ENCODE measurements at regions not wholly inside any gene's neighbourhood (a gene's known extent, or its start where the extent isn't known, plus 50 kb on each side); places are given as distances from the start of the nearest gene placed in this dataset.

GRCh38 chr3:102098130-102098885 lies 249.0 kb downstream of the NFKBIZ start:
- Mint-ChIP-seq H3K27ac (no peak overlapping the region), H3K4me1 (ENCODE audit: low read depth) (peaks cover 19% of the 10 kb centered on the region), H3K4me3 (no peak overlapping the region), H3K27me3 (ENCODE audit: low read depth) (no peaks in the 10 kb centered on the region), H3K9me3 (peaks cover 3% of the 10 kb centered on the region), H3K36me3 (ENCODE audit: low read depth) (peaks cover 2% of the 10 kb centered on the region)

- H3K4me3 Mint-ChIP-seq: no peak overlapping the region
Measured at GRCh38 chr3:102099913-102100312, 250.6 kb downstream of the NFKBIZ start.

GRCh38 chr3:102102394-102102793 lies 253.1 kb downstream of the NFKBIZ start:
- Mint-ChIP-seq H3K4me1 (ENCODE audit: low read depth) (peaks cover 6% of the 10 kb centered on the region), H3K27me3 (ENCODE audit: low read depth) (no peaks in the 10 kb centered on the region), H3K9me3 (peaks cover 7% of the 10 kb centered on the region), H3K4me3 (no peak overlapping the region), H3K36me3 (ENCODE audit: low read depth) (peaks cover 6% of the 10 kb centered on the region), H3K27ac (no peak overlapping the region)

More at GRCh38 chr3:102099913-102100312, 250.6 kb downstream of the NFKBIZ start:
- no peak overlapping the region for H3K27ac Mint-ChIP-seq
- H3K27me3 Mint-ChIP-seq (ENCODE audit: low read depth): no peaks in the 10 kb centered on the region
- H3K4me1 Mint-ChIP-seq (ENCODE audit: low read depth): peaks cover 9% of the 10 kb centered on the region
- peaks cover 3% of the 10 kb centered on the region for H3K9me3 Mint-ChIP-seq
- H3K36me3 Mint-ChIP-seq (ENCODE audit: low read depth): peaks cover 2% of the 10 kb centered on the region

- Mint-ChIP-seq H3K27ac (no peak overlapping the region), H3K4me3 (no peak overlapping the region), H3K36me3 (ENCODE audit: low read depth) (peaks cover 9% of the 10 kb centered on the region), H3K27me3 (ENCODE audit: low read depth) (no peaks in the 10 kb centered on the region), H3K9me3 (peaks cover 14% of the 10 kb centered on the region), H3K4me1 (ENCODE audit: low read depth) (peaks cover 6% of the 10 kb centered on the region)
Measured at GRCh38 chr3:102104033-102104432, 254.7 kb downstream of the NFKBIZ start.

- no peak overlapping the region for H3K4me3 Mint-ChIP-seq
- H3K27ac Mint-ChIP-seq: no peak overlapping the region
- H3K27me3 Mint-ChIP-seq (ENCODE audit: low read depth): no peaks in the 10 kb centered on the region
- H3K9me3 Mint-ChIP-seq: peaks cover 15% of the 10 kb centered on the region
- peaks cover 6% of the 10 kb centered on the region for H3K4me1 Mint-ChIP-seq (ENCODE audit: low read depth)
- H3K36me3 Mint-ChIP-seq (ENCODE audit: low read depth): peaks cover 11% of the 10 kb centered on the region
Measured at GRCh38 chr3:102105193-102105592, 255.9 kb downstream of the NFKBIZ start.

- Mint-ChIP-seq H3K27ac (no peak overlapping the region), H3K36me3 (ENCODE audit: low read depth) (peaks cover 10% of the 10 kb centered on the region), H3K27me3 (ENCODE audit: low read depth) (no peaks in the 10 kb centered on the region), H3K4me1 (ENCODE audit: low read depth) (peaks cover 6% of the 10 kb centered on the region), H3K9me3 (peaks cover 14% of the 10 kb centered on the region), H3K4me3 (peak overlapping the region; percentile 3)
Measured at GRCh38 chr3:102106416-102107097, 257.2 kb downstream of the NFKBIZ start.

GRCh38 chr3:102112704-102113230 lies 263.5 kb downstream of the NFKBIZ start:
- Mint-ChIP-seq H3K27me3 (ENCODE audit: low read depth) (no peaks in the 10 kb centered on the region), H3K4me1 (ENCODE audit: low read depth) (peaks cover 34% of the 10 kb centered on the region), H3K27ac (peak overlapping the region; percentile 50), H3K4me3 (no peak overlapping the region), H3K36me3 (ENCODE audit: low read depth) (peaks cover 32% of the 10 kb centered on the region), H3K9me3 (peaks cover 32% of the 10 kb centered on the region)

GRCh38 chr3:102113421-102114041 lies 264.2 kb downstream of the NFKBIZ start:
- H3K27ac Mint-ChIP-seq: peak overlapping the region; percentile 86
- H3K27me3 Mint-ChIP-seq (ENCODE audit: low read depth): no peaks in the 10 kb centered on the region
- H3K4me1 Mint-ChIP-seq (ENCODE audit: low read depth): peaks cover 35% of the 10 kb centered on the region
- H3K36me3 Mint-ChIP-seq (ENCODE audit: low read depth): peaks cover 32% of the 10 kb centered on the region
- H3K4me3 Mint-ChIP-seq: no peak overlapping the region
- peaks cover 33% of the 10 kb centered on the region for H3K9me3 Mint-ChIP-seq

- peaks cover 35% of the 10 kb centered on the region for H3K4me1 Mint-ChIP-seq (ENCODE audit: low read depth)
- H3K27ac Mint-ChIP-seq: peak overlapping the region; percentile 86
- no peaks in the 10 kb centered on the region for H3K27me3 Mint-ChIP-seq (ENCODE audit: low read depth)
- peaks cover 35% of the 10 kb centered on the region for H3K36me3 Mint-ChIP-seq (ENCODE audit: low read depth)
- H3K4me3 Mint-ChIP-seq: peak overlapping the region; percentile 65
- peaks cover 39% of the 10 kb centered on the region for H3K9me3 Mint-ChIP-seq
Measured at GRCh38 chr3:102114264-102114979, 265.1 kb downstream of the NFKBIZ start.

- Mint-ChIP-seq H3K27ac (no peak overlapping the region), H3K4me1 (ENCODE audit: low read depth) (peaks cover 2% of the 10 kb centered on the region), H3K27me3 (ENCODE audit: low read depth) (no peaks in the 10 kb centered on the region), H3K36me3 (ENCODE audit: low read depth) (peaks cover 44% of the 10 kb centered on the region), H3K9me3 (peaks cover 75% of the 10 kb centered on the region), H3K4me3 (no peak overlapping the region)
Measured at GRCh38 chr3:102122527-102122926, 273.2 kb downstream of the NFKBIZ start.

- no peaks in the 10 kb centered on the region for H3K27me3 Mint-ChIP-seq (ENCODE audit: low read depth)
- H3K4me1 Mint-ChIP-seq (ENCODE audit: low read depth): no peaks in the 10 kb centered on the region
- H3K27ac Mint-ChIP-seq: no peak overlapping the region
- peaks cover 44% of the 10 kb centered on the region for H3K36me3 Mint-ChIP-seq (ENCODE audit: low read depth)
- peaks cover 72% of the 10 kb centered on the region for H3K9me3 Mint-ChIP-seq
- H3K4me3 Mint-ChIP-seq: no peak overlapping the region
Measured at GRCh38 chr3:102123590-102124190, 274.4 kb downstream of the NFKBIZ start.

- H3K36me3 Mint-ChIP-seq (ENCODE audit: low read depth): peaks cover 41% of the 10 kb centered on the region
- H3K27ac Mint-ChIP-seq: no peak overlapping the region
- H3K4me1 Mint-ChIP-seq (ENCODE audit: low read depth): peaks cover 1% of the 10 kb centered on the region
- H3K27me3 Mint-ChIP-seq (ENCODE audit: low read depth): no peaks in the 10 kb centered on the region
- no peak overlapping the region for H3K4me3 Mint-ChIP-seq
- peaks cover 66% of the 10 kb centered on the region for H3K9me3 Mint-ChIP-seq
Measured at GRCh38 chr3:102124282-102124681, 275.0 kb downstream of the NFKBIZ start.

- no peak overlapping the region for H3K27ac Mint-ChIP-seq
- peaks cover 3% of the 10 kb centered on the region for H3K4me1 Mint-ChIP-seq (ENCODE audit: low read depth)
- H3K36me3 Mint-ChIP-seq (ENCODE audit: low read depth): peaks cover 38% of the 10 kb centered on the region
- no peaks in the 10 kb centered on the region for H3K27me3 Mint-ChIP-seq (ENCODE audit: low read depth)
- H3K4me3 Mint-ChIP-seq: no peak overlapping the region
- peaks cover 62% of the 10 kb centered on the region for H3K9me3 Mint-ChIP-seq
Measured at GRCh38 chr3:102124704-102125103, 275.4 kb downstream of the NFKBIZ start.

Data from T-helper 1 cell treated with Interleukin-12 subunit alpha and Interleukin-12 subunit beta and Interleukin-4 antibody, amounts not matched to agents 30 μg/mL and 1 μg/mL, for 36 hours (primary cell).